OCI-LY1 (cell line): ENCODE measurements at regions not wholly inside any gene's neighbourhood (a gene's known extent, or its start where the extent isn't known, plus 50 kb on each side); places are given as distances from the start of the nearest gene placed in this dataset.

Experiments
- H2AFZ ChIP-seq: fragments of 200-600 bp; sonication (generic), shearing (Covaris generic); 2 replicates; pipeline ENCODE4 v1.6.0; 2014; ENCODE audit warnings: antibody characterized with exemption, mild to moderate bottlenecking, low read length
- H3F3A ChIP-seq: fragments of 200-600 bp; sonication (generic), shearing (Covaris generic); 2 replicates; pipeline ENCODE4 v1.6.0; 2014; ENCODE audit warnings: mild to moderate bottlenecking, antibody characterized with exemption, low read length, moderate library complexity; ENCODE audit not compliant: insufficient read depth
- H3K27ac ChIP-seq: fragments of 200-600 bp; sonication (generic); 2 replicates; pipeline ENCODE4 v1.5.1; 2014; ENCODE audit warnings: low read length, mixed run types, mild to moderate bottlenecking, low read depth; ENCODE audit not compliant: poor library complexity, severe bottlenecking
- H3K27me3 ChIP-seq: fragments of 200-600 bp; sonication (generic); 2 replicates; pipeline ENCODE4 v1.6.0; 2014; ENCODE audit warnings: antibody characterized with exemption, mild to moderate bottlenecking, low read length, moderate library complexity; ENCODE audit not compliant: insufficient read depth
- H3K36me3 ChIP-seq: fragments of 200-600 bp; sonication (generic); 2 replicates; pipeline ENCODE4 v1.6.1; 2014; ENCODE audit warnings: mild to moderate bottlenecking, antibody characterized with exemption, low read length, moderate library complexity, mixed read lengths; ENCODE audit not compliant: insufficient read depth
- H3K4me1 ChIP-seq: fragments of 200-600 bp; sonication (generic); 2 replicates; pipeline ENCODE4 v1.5.1; 2014; ENCODE audit warnings: mild to moderate bottlenecking, low read length, moderate library complexity; ENCODE audit not compliant: insufficient read depth, severe bottlenecking
- H3K4me2 ChIP-seq: fragments of 200-600 bp; sonication (generic), shearing (Covaris generic); 2 replicates; pipeline ENCODE4 v1.6.1; 2014; ENCODE audit warnings: low read length
- H3K4me3 ChIP-seq: fragments of 200-600 bp; sonication (generic); 2 replicates; pipeline ENCODE4 v1.5.1; 2014; ENCODE audit warnings: low read length, low read depth, mild to moderate bottlenecking, mixed read lengths; ENCODE audit not compliant: poor library complexity, severe bottlenecking
- H3K79me2 ChIP-seq: fragments of 200-600 bp; shearing (Covaris generic); 2 replicates; pipeline ENCODE4 v1.6.1; 2016; ENCODE audit warnings: mixed run types, low read length, mixed read lengths; ENCODE audit not compliant: insufficient read depth
- H3K9ac ChIP-seq: fragments of 200-600 bp; sonication (generic), shearing (Covaris generic); 2 replicates; pipeline ENCODE4 v1.6.1; 2014; ENCODE audit warnings: mild to moderate bottlenecking, low read length, mixed read lengths
- H3K9me2 ChIP-seq: fragments of 200-600 bp; sonication (generic), shearing (Covaris generic); 2 replicates; pipeline ENCODE4 v1.6.1; 2014; ENCODE audit warnings: low read depth, mild to moderate bottlenecking, low read length, mixed read lengths
- H3K9me3 ChIP-seq: fragments of 200-600 bp; shearing (Covaris generic); 2 replicates; pipeline ENCODE4 v1.6.1; 2014; ENCODE audit warnings: low read length, mixed read lengths
- H4K20me1 ChIP-seq: fragments of 200-600 bp; sonication (generic), shearing (Covaris generic); 2 replicates; pipeline ENCODE4 v1.6.0; 2016; ENCODE audit warnings: mild to moderate bottlenecking, low read length; ENCODE audit not compliant: insufficient read depth
- EZH2 ChIP-seq: fragments of 200-600 bp; sonication (generic), shearing (Covaris generic); IDR thresholded peaks from 2 replicates; pipeline ENCODE4 v1.8.0; 2017; ENCODE audit warnings: borderline replicate concordance, mixed run types, mild to moderate bottlenecking, antibody characterized with exemption, low read length, moderate library complexity, mixed read lengths
- TF ChIP-seq, protein P1 (sequence below): fragments of 200-600 bp; sonication (generic), shearing (Covaris generic); IDR thresholded peaks from 2 replicates; pipeline ENCODE4 v1.5.1; 2017; ENCODE audit warnings: mild to moderate bottlenecking, antibody characterized with exemption, low read length, moderate library complexity, mixed read lengths

DNA sequence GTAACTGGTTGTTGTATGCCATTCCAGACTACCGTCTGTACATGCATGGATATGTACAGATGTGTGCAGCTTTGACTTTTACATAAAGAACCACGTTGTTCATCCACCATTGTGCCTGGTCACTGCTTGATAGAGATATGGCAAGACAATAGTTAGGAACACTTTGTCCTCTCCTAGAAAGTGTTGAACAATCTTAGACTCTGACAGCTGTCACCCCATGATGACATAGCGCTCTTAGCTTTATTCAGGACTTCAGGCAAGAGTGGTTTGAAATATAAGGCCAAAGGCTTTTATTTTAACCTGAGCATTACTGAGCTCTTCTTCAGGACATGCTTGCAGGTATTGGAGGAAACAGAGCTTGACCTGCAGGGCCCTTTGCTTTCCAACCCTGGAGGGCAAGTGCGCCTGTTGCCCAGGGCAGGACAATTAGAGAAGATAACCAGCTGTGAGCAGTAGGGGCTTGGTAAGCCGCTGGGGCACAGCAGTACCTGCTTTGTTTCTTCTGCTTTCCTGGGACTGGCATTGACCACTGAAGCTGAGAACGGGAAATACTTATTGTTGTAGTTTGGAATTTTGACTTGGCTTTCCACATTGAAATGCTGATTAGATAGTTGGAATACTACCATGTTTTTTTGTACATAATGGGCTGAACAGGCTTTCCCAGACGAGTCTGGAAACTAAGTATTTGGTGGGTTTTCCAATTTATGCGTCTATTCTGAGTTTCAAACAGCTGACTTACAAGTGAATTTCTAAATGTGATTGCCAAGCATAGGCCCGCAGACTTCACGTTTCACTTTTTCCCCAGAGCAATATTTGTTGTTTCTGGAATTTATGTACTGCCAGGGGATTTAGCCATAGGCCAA lies 51.1 kb downstream of the GARRE1 start:
- H3K4me3 ChIP-seq, result no peak overlapping the region
- H3K79me2 ChIP-seq, result no peaks in the 10 kb centered on the region
- no peaks in the 10 kb centered on the region for H3K27me3 ChIP-seq
- no peak overlapping the region for H2AFZ ChIP-seq
- no peak for TF ChIP-seq EZH2
- TF ChIP-seq, protein P1, sequence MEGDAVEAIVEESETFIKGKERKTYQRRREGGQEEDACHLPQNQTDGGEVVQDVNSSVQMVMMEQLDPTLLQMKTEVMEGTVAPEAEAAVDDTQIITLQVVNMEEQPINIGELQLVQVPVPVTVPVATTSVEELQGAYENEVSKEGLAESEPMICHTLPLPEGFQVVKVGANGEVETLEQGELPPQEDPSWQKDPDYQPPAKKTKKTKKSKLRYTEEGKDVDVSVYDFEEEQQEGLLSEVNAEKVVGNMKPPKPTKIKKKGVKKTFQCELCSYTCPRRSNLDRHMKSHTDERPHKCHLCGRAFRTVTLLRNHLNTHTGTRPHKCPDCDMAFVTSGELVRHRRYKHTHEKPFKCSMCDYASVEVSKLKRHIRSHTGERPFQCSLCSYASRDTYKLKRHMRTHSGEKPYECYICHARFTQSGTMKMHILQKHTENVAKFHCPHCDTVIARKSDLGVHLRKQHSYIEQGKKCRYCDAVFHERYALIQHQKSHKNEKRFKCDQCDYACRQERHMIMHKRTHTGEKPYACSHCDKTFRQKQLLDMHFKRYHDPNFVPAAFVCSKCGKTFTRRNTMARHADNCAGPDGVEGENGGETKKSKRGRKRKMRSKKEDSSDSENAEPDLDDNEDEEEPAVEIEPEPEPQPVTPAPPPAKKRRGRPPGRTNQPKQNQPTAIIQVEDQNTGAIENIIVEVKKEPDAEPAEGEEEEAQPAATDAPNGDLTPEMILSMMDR, result no peak
- no peaks in the 10 kb centered on the region for H3F3A ChIP-seq
- H4K20me1 ChIP-seq, result no peaks in the 10 kb centered on the region
- no peak overlapping the region for H3K9ac ChIP-seq
- no peak overlapping the region for H3K4me2 ChIP-seq
- H3K36me3 ChIP-seq, result no peaks in the 10 kb centered on the region
- no peaks in the 10 kb centered on the region for H3K9me2 ChIP-seq
- no peak overlapping the region for H3K27ac ChIP-seq
- no peaks in the 10 kb centered on the region for H3K9me3 ChIP-seq
- H3K4me1 ChIP-seq, result peaks cover 16% of the 10 kb centered on the region

DNA sequence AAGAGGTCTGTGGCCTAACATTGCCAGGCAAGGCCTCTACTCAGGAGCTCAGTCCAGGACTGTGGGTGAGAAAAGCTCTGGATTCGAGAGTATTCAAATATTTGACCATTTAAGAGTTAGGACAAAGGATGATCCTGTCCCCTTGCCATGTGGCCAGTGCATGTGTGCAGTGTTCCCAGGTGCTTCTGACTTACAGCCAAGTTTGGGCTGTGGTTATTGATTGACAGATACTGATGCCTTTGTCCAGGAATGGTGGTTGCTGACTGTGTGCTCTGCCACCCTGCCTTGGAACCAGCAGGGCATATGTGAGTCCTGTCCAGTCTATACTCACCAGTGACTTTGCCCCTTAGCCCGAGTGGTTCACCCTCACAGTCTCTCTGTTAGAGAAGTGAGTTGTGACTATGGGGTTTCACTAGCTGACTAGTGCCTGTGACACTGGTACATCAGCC lies 51.9 kb downstream of the GARRE1 start:
- no peak overlapping the region for H3K4me2 ChIP-seq
- H3K4me3 ChIP-seq, result no peak overlapping the region
- no peaks in the 10 kb centered on the region for H3K36me3 ChIP-seq
- no peaks in the 10 kb centered on the region for H3K9me2 ChIP-seq
- H2AFZ ChIP-seq, result no peak overlapping the region
- no peak overlapping the region for H3K27ac ChIP-seq
- no peaks in the 10 kb centered on the region for H3K27me3 ChIP-seq
- no peaks in the 10 kb centered on the region for H4K20me1 ChIP-seq
- TF ChIP-seq EZH2, result no peak
- TF ChIP-seq, protein P1, result no peak
- no peaks in the 10 kb centered on the region for H3F3A ChIP-seq
- H3K79me2 ChIP-seq, result no peaks in the 10 kb centered on the region
- peaks cover 23% of the 10 kb centered on the region for H3K4me1 ChIP-seq
- no peaks in the 10 kb centered on the region for H3K9me3 ChIP-seq
- H3K9ac ChIP-seq, result no peak overlapping the region

DNA sequence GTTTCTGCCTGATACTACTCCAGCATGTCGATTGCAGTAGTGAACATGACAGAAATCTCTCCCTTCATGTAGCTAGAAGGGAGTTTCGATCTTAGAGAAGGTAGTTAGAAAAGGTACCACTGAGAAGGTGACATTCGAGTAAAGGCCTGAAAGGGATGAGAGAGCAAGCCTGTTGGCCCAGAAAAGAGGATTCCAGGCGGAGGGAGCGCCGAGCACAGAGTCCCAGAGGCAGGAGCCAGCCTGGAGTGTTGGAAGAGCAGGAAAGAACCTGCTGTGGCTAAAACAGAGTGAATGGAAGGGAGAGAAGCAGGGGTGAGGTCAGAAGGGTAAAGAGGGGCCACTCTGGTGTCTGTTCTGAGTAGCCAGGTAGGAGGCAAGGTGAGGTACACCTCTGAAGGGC lies 52.5 kb downstream of the GARRE1 start:
- Histone ChIP-seq H3K9me3 (no peaks in the 10 kb centered on the region), H3K4me1 (peaks cover 23% of the 10 kb centered on the region), H3K27me3 (no peaks in the 10 kb centered on the region), H3K9me2 (no peaks in the 10 kb centered on the region), H3F3A (no peaks in the 10 kb centered on the region), H3K27ac (no peak overlapping the region), H3K4me2 (no peak overlapping the region), H3K79me2 (no peaks in the 10 kb centered on the region), H3K4me3 (no peak overlapping the region), H4K20me1 (no peaks in the 10 kb centered on the region), H2AFZ (no peak overlapping the region), H3K9ac (no peak overlapping the region), H3K36me3 (no peaks in the 10 kb centered on the region)
- TF ChIP-seq EZH2, result no peak
- TF ChIP-seq, protein P1, result no peak
